ENCODE measurements at regions not wholly inside any gene's neighbourhood (a gene's known extent, or its start where the extent isn't known, plus 50 kb on each side); places are given as distances from the start of the nearest gene placed in this dataset.

DNA sequence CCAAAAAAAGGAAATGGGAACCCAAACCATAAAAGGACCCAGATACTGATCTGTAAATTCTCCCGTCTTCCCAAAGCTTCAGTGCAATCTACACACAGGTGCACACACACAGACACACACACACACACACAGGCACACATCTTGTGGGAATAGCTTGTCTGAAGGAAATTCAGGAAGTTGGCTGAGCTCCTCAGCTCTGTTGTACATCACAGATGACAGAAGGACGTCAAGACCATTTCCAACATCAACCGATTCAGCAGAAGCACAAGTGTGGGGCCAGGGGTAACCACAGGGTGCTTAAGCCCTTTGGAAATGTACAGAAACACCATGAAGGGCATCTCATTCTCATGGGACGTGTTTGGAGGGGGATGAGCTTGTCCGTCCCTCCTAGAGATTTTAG, 498.1 kb upstream of the PSMD7 start:
- no peak for DNase-seq

DNA sequence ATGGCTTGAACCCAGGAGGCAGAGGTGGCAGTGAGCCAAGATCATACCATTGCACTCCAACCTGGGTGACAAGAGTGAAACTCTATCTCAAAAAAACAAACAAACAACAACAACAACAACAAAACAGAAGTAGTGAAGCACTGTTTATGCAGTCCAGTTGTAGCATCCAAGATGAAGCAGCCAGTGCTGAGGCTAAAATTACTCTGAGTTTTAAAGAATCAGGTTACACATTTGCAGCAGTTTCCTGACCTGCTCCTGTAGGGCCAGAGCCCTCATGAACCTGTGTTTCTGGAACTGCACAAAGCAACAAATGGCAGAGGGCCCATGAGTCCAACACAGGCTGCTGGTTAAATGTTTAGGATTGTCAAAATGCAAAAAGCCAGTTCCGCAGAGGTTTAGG, 499.5 kb upstream of the PSMD7 start:
- no peak for DNase-seq

DNA sequence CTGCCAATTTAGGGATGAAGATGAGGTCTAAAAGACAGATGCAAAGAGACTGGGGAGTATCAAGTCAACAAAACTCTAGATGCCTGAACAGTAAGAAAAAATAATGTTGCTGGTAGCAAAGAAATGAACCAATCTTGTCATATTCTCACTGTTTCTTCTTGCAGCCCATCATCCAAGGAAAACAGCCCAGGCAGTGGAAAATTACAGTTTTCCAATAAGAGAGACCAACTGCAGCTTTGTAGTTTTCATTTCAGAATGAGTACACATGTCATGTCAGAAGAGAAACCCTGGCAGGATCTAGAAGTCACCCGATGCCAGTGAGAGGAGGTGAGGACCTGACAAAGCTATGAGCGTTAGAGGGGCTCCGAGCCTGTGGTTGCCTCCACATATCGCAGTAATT, 500.4 kb upstream of the PSMD7 start:
- no peak for DNase-seq

DNA sequence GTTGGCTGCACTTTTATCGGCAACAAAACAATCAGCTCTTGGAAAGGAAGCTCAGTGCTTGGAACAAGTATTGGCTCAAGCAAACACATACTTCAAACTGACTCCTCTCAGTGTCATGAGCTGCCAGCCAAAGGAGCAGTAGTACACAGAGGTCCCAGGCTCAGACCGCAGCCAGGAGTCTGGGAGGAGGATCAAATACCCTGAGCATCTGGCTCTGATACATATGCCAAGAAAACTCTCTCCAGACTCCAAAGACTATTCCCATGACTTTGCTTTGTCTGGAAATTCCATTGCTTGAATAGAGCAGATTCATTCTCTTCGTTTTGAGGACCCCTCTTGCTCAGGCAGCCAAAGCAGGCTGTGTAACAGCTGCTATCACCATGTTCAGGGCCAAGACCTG, 501.6 kb upstream of the PSMD7 start:
- no peak for DNase-seq

DNA sequence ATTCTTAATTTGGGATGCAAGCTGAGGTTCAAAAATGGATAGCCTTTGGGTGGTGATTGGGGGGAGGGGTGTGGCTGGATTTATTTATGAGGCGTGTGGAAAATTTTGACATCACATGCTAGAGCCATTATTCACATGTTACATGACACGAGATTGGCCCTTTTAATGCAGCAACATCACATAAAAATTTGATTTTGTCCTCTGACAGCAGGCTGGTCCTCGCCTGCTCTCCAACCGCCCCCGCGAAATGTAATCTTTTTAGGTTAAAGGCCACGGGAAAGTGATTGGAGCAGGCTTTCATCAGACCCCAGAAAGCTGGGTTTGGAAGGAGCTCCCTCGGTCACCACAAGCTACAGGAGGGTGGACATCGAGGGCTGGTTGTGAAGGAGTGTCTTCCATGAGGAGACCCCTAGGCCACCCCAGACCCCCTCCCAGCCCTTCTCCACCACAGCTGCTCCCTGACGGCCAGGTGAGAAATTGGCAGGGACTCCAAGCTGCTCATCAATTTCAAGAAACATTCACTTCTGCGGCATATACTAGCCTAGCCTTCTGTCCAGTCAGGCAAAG, 502.7 kb upstream of the PSMD7 start:
- DNase-seq: no peak

DNA sequence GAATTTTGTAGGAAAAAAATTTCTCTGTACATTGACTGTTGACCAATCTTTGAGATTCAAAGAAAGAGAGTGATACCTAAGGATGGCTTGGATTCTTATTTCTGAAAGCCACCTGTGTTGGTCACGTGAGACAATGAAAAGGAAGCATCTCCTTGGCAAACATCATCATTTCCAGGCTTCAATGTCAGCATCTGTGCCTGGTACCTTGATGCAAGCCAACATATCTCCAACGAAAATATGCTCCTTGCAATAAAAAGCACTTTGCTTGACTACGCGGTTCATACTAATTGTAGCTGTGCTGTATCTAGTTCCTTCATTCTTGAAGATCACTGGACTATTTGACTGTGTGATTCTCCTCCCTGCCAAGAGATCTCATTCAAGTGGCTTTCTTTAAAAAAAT, 503.4 kb upstream of the PSMD7 start:
- DNase-seq: no peak

DNA sequence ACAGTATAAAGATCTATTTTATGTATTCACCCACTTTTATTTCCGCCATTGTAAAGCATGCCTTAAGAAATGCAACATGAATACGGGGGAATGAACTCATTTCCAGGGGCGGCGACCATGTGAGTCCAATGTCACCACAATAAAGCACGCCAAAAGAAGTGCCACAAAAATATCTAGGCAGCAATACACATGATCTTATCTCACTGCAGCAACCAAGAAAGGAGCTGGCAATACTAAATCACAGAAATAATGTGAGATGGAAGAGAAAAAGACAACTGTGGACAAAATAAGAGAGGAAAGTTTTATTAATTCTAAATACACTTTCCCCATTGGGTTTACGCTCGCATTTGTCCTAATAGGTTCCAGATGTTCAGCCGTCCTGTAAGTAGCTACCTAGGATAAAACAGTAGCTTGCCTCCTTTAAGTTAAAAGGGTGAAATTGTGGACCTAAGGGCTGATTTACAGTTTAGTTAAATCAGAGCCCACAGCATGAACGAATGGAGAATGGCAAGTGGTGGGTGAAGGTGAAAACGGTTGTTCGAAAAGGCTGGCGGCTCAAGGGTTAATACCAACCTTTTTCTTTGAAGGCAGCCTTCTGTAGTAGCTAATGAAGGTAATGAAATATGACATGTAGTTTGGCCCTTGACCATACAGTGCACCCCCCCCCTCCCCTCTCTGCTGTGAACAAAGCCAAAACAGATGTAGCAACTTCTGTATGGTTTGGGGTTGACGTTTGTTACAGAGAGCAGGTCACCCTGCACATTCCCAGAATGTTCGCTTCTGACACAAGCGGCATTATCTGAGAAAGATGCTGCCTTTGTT, 504.2 kb upstream of the PSMD7 start:
- DNase-seq: no peak

DNA sequence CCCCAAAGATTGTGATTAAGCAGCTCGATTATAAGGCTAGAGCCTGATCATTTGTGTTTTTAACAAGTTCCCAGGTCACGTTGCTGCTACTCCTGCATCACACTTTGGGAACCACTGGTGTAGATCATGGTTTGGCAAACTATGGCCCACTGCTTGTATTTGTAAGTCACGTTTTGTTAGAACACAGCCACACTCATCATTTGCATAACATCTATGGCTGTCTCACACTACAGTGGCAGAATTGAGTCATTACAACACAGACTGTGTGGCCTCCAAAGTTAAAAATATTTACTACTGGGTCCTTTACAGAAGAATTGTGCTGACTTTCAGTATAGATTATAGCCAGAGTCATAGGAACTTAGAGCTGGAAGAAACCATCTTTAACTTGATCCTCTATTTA, 515.3 kb upstream of the PSMD7 start:
- no peak for DNase-seq

DNA sequence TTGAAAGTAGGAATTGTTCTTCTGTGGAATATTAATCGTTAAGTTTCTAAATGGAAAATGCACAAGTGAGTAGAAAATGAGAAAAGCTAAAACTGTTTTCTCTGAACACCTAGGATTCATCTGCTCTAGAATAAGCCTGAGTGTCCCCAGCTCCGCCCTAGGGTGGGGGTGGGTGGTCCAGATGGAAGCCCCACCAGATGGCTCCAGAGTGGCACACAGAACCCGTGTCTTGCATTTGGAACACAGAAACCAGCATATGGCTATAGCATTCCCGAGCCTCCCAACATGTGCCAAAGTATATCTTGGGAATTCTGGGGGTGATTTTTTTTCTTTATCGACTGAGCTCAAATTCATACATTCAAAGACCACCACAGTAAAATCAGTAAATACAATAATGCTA, 517.7 kb upstream of the PSMD7 start:
- no peak for DNase-seq

DNA sequence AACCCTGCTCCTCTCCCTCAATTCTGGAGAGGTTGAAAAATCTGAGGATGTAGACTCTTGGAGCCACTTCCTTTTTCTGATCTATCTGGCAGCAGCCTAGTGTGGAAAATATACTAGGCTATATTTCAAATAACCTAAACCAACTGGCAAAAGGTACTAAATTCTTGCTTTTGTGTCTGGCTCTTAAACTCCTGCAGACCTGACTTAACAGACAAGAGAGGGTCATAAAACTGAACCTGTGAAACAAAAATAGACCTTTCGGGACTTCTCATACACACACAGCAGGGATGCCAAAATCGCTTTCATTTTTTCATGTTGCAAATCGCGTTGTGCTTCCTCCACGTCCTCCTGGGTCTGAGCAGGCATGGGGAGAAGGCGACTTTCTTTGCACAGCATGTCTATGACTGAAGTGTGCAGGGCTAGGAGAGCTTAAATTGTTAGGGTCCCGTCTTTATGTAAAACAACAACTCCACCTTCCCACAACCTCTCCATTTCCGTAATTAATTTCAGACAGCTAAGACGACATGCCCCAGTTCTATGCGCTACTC, 520.7 kb upstream of the PSMD7 start:
- no peak for DNase-seq

DNA sequence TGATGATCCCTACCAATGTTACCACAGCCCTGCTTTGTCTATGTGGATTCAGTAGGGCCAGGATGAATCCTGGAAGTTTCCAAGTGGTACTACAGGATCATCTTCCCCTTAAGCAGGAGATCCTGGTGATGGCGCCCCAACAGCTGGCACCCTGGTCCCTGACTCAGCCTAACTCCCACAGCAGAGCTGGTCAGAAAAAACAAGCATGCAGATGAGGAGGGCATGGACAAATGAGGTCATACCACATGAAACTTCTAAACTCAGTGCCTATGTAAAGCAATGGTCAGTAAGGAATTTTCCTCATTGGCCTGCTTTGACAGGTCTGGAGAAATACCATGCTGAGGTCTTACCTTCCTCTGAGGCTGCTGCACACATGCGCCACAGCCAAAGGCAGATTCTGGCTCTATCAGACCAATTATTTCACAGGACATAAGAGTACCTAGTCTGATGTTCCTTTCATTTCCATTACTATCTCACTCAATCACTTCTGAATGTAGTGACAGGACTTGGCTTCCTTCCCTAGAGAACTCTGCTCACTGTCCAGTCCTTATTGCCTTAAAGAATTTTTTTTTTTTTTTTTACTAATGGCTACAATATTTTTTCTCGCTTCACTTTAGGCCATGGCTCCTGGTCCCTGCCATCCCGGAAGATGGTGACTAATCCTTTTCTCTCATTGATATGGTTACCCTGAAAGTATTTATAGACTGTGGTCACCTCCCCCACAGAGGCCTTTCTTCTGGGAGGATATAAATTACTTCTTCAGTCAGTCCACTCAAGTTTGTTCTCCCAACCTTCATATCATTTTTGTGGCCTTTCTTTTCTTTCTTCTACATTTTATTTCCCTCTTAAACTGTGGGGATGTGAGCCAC, 525.2 kb upstream of the PSMD7 start:
- DNase-seq: no peak

DNA sequence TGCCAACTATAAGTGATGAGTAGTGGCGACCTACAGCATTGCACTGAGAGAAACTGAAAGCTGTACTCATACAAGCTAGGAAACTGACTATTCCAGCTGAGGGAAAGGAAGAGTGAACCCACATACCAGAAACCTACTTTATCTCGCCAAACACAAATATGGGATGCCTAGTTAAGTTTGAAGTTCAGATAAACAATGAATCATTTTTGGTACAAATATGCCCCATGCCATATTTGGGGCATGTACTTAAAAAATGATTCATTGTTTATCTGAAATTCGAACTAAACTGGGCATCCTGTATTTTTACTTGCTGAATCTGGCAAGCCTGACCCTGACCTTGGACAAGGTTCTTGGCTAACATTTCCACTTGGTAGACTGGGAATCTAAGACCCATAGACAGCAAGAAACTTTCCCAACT, 527.8 kb upstream of the PSMD7 start:
- no peak for DNase-seq

DNA sequence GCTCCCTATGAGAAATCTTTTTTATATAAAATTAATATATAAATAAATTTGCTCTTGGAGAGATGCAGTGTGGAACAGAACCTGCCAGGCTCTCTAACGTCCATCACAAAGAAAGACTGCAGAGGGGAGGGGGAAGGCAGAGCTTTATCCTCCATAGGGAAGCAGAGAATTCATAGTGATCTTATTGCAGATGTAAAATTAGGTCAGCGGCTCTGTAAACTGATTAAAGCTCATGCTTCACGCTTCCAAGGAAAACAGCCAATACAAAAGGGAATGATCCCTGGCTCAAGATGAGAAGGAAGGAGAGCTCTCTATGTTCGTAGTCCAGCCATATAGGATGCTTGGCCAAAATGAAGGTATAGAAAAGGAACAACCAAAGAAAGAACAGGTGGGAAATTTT, 532.3 kb upstream of the PSMD7 start:
- DNase-seq: no peak

DNA sequence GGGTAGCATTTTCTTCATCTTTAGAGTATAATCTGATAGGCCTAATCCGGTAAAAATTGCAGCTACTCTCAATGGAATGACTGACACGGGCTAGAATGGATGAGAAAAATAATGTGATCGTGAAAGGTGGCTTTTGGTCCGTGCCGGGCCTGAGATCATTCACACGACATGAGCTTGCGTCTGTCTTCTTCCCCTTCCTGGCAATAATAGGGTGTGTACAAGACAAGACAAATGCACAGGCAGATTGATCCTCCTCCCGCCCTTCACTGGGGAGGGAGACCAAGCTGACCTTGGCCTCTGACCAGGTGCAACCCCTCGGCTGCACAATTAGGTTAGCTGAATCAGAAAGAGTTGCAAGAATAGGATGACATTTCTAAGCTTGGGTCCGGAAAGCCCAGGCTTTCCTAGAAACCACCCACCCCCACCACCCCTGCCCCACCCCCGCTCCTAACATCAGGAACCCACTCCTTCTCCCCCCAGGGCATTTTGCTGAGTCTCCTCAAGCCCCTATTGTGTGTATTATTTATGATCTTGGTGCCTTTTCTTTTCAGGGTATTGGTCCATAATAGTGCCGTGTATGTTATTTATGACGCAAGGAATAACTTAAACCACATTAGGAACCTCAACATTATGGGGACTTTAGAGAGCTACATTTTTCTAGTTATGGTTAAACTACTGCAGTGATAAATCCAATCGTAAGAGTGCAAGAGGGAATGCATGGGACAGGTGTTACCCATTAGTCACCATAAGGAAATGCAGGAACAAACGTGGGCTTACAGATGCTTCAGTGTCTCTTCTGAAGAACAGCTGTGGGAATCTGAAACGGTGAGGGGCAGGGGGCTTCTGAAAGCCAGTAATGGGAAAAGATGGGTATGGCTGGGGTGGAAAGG, 540.1 kb upstream of the PSMD7 start:
- no peak for DNase-seq

DNA sequence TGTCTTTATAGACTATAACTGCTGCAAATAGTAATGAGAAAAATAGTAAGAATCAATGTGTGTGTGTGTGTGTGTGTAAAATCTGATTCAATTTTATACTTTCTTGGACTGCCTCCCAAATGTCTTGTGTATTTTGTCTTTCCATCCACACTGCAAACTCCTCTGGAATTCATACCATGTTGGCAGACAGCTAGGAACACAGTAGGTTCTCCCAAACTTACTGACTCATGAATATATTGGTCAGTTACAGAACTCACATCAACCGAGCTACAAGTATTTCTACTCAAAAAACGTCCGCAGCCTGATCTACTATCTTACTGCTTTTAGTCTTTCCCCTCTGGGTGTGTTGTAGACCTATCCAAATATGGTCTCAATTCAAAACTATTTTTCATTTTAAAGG, 542.7 kb upstream of the PSMD7 start:
- no peak for DNase-seq

DNA sequence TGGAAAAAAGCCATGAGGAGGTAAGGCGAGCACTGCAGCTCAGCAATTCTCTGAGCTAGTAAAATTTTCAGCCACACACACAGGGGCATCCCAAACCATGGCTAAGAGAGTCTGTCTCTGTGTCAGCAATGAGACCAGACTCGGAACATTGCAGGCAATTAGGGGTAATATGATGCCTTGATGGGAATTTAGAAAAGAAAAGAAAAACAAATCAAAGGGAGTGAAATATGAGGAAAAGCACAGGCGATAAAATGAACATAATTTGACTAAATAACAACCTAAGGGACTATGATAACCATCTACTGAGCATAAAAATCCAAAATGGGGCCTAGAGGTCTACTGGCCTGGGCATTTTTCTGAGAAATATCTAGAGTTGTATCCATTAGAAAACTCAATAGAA, 546.0 kb upstream of the PSMD7 start:
- DNase-seq: no peak

DNA sequence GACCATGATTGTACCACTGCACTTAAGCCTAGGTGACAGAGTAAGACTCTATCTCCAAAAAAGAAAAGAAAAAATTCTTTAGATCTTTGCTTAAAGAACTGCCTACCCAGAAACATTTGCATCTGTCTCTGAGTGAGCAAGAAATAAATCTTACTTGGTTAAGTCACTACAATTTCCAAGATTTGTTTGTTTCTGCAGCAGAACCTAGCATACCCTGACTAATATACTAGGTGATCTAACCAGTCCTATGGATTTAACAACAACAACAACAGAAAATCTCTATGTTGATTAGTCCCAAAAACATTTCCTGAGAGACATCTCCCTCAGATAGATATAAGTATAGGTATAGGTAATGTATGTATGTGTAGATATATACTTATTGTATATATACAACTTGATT, 549.3 kb upstream of the PSMD7 start:
- DNase-seq: no peak

DNA sequence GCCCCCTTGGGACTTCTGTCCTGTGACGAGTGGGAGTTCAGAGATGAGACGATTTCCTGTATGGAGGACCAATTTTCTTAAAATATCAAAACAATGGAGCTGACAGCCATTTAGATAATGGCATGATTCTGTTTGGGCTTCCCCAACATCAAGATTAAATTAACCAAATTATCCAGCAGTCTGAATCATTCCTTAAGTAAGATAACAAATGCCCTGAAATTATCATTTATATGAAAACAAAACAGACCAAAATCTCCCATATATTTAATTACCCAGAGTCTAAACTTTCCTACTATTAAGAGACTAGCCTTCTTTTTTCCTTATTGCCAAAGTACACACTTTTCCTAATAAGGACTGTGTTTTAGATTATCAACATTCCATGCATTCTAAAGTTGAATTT, 550.1 kb upstream of the PSMD7 start:
- no peak for DNase-seq

DNA sequence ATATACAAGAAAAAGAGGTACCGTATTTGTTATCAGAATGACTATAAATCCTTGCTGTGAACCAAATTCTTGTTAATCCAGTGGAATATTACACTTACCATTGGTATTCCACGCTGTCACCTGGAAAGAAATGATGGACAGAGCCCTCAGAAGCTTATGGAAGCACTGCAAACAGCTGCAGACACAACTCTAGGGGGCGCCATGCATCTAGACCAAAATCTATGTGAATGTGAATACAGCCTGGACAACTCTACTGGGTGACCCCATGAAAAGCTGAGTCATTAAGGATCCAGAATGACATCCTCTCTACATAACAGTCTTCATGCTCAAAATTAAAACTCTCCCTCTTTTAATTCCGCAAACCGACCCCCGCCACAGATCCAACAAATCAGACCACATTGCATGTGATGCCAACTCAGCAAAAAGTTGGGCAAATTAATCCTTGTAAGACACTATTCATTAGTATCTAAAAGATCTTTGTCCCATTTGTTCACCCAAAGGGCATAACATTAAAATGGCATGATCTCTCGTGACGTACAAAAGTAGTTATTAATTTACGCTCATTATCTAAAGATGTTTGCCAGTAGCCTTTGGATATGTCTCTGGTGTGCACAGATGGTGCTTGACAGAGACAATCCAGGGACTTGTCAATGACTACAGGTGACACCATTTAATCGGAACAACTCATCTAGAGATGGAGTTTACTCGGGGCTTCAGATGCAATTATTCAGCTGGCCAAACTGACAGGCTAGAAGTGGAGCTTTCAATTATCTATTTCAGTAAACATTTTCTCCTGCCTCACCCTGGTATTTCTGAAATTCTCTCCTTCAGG, 552.7 kb upstream of the PSMD7 start:
- DNase-seq: peak; percentile 15

DNA sequence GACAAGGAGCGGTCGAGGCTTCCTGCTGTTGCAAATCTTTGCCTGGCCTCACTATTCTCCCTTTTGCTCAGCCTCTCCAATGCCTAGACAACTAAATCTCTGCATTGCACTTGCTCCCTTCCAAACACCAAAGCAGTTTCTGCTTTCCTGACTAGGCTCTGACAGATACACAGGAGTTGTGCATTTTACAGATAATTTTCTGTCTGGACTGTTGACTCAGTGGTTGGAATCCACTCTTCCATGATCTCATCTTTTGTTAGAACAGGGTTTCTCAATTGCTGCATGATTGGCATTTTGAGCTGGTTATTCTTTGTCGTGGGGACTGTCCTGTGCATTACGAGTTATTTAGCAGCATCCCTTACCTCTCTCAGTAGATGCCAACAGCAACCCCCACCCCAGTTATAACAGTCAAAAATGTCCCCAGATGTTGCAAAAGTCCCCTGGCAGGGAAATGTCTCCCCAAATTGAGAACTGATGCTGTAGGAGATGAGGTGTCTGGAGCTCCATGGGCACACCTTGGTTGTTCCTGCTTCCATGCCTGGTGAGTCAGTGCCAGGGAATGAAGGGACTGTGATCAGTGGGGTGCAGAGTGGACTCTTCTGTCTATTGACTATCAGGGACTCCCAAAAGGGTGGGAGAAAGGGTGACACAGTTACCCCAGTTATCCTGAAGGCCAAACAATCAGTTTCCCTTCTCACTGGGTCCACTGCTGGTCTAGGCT, 557.4 kb upstream of the PSMD7 start:
- DNase-seq: no peak

DNA sequence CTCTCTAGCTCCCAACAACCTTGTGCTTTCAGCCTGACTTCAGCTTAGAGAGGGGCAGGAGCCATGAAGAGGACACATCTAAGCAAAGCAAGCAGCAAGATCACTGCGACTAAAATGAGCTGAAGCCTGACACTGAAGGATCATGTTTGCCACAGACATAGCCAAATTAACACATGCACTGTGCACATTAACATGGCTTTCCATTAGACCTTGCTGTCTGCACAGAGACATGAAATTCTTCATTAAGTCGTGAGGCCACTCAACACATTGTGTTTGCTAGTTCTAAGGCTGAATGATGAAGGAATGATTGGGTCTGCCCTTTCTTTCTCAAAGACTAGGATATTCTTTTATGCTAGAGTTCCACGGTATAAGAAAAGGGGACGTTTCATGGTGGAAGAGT, 558.3 kb upstream of the PSMD7 start:
- DNase-seq: no peak

Measured in NCI-H69 (cell line).